HEK293 (cell line): ENCODE measurements at regions not wholly inside any gene's neighbourhood (a gene's known extent, or its start where the extent isn't known, plus 50 kb on each side); places are given as distances from the start of the nearest gene placed in this dataset.

Experiments used
- CTCF ChIA-PET: fragments of 350-600 bp; formaldehyde crosslinking; extraction: SDS; loops from one replicate; lab custom pipeline; 2021; ENCODE audit warnings: antibody characterized with exemption; lab: Yijun Ruan, JAX
- POLR2A ChIA-PET: fragments of 300-600 bp; formaldehyde crosslinking; extraction: SDS; loops from one replicate; lab custom pipeline; 2020; ENCODE audit warnings: antibody characterized with exemption, inconsistent platforms; lab: Yijun Ruan, JAX
- H3K27ac ChIP-seq: fragments of 200-500 bp; sonication (Bioruptor generic); 2 replicates; pipeline ENCODE4 v1.5.1; 2014; ENCODE audit warnings: low read depth, low read length, control low read depth, inconsistent platforms; ENCODE audit errors: extremely low read depth
- H3K36me3 ChIP-seq, 2 experiments: fragments of 200-500 bp in 1 of 2; sonication (Bioruptor generic) in 1 of 2; 1 replicate in 1 of 2; 2 replicates in 1 of 2; pipeline ENCODE4 v1.5.1; 2014 to 2017; ENCODE audit warnings: inconsistent platforms in 2 of 2, low read length in 2 of 2; ENCODE audit not compliant: control insufficient read depth in 2 of 2, insufficient read depth in 1 of 2
- H3K4me1 ChIP-seq: fragments of 200-500 bp; sonication (Bioruptor generic); 2 replicates; pipeline ENCODE4 v1.5.1; 2014; ENCODE audit warnings: mild to moderate bottlenecking, low read length, inconsistent platforms; ENCODE audit not compliant: control insufficient read depth, insufficient read depth
- H3K4me3 ChIP-seq: 2 replicates; pipeline ENCODE4 v1.5.1; 2011; ENCODE audit warnings: low read depth, mild to moderate bottlenecking, control low read depth, low read length, moderate library complexity
- H3K9me3 ChIP-seq: fragments of 200-500 bp; sonication (Bioruptor generic); 2 replicates; pipeline ENCODE4 v1.5.1; 2014; ENCODE audit warnings: low read depth, low read length, inconsistent platforms; ENCODE audit not compliant: control insufficient read depth, insufficient read depth
- GFI1B ChIP-seq: fragments of 450-650 bp; formaldehyde crosslinking; IDR thresholded peaks from 2 replicates; pipeline ENCODE4 v1.5.1; 2016; ENCODE audit warnings: missing biosample characterization, missing genetic modification characterization
- HOXA7 ChIP-seq: sonication (generic); formaldehyde crosslinking; IDR thresholded peaks from 2 replicates; pipeline ENCODE4 v1.8.1; 2022; ENCODE audit warnings: missing genetic modification reagents, borderline replicate concordance
- SALL2 ChIP-seq: fragments of 450-650 bp; formaldehyde crosslinking; IDR thresholded peaks from 2 replicates; pipeline ENCODE4 v1.5.0; 2017; ENCODE audit warnings: missing biosample characterization, mild to moderate bottlenecking, missing genetic modification characterization, borderline replicate concordance
- SCRT2 ChIP-seq: fragments of 450-650 bp; formaldehyde crosslinking; IDR thresholded peaks from 2 replicates; pipeline ENCODE4 v1.5.1; 2016; ENCODE audit warnings: missing biosample characterization, missing genetic modification characterization
- SP2 ChIP-seq: fragments of 450-650 bp; formaldehyde crosslinking; IDR thresholded peaks from 2 replicates; pipeline ENCODE4 v1.5.1; 2016; ENCODE audit warnings: missing biosample characterization, missing genetic modification characterization
- ZBTB17 ChIP-seq: fragments of 450-650 bp; formaldehyde crosslinking; IDR thresholded peaks from 2 replicates; pipeline ENCODE4 v1.5.1; 2016; ENCODE audit warnings: missing biosample characterization, missing genetic modification characterization
- ZBTB7A ChIP-seq: fragments of 450-650 bp; formaldehyde crosslinking; IDR thresholded peaks from 2 replicates; pipeline ENCODE4 v1.5.1; 2016; ENCODE audit warnings: low read depth, missing biosample characterization, missing genetic modification characterization
- ZNF121 ChIP-seq: fragments of 450-650 bp; formaldehyde crosslinking; IDR thresholded peaks from 2 replicates; pipeline ENCODE4 v1.5.1; 2016; ENCODE audit warnings: missing biosample characterization, missing genetic modification characterization
- ZNF2 ChIP-seq: fragments of 450-650 bp; formaldehyde crosslinking; IDR thresholded peaks from 2 replicates; pipeline ENCODE4 v1.5.1; 2016; ENCODE audit warnings: missing biosample characterization, missing genetic modification characterization
- ZNF221 ChIP-seq: fragments of 450-650 bp; formaldehyde crosslinking; IDR thresholded peaks from 2 replicates; pipeline ENCODE4 v1.5.1; 2017; ENCODE audit warnings: missing biosample characterization, missing genetic modification characterization, borderline replicate concordance
- ZNF404 ChIP-seq: fragments of 450-650 bp; formaldehyde crosslinking; IDR thresholded peaks from 2 replicates; pipeline ENCODE4 v1.5.1; 2017; ENCODE audit warnings: missing biosample characterization, missing genetic modification characterization
- ZNF423 ChIP-seq: fragments of 450-650 bp; formaldehyde crosslinking; IDR thresholded peaks from 2 replicates; pipeline ENCODE4 v1.5.1; 2016; ENCODE audit warnings: missing biosample characterization, missing genetic modification characterization
- ZNF48 ChIP-seq: fragments of 450-650 bp; formaldehyde crosslinking; IDR thresholded peaks from 2 replicates; pipeline ENCODE4 v1.5.1; 2016; ENCODE audit warnings: missing biosample characterization, missing genetic modification characterization
- ZNF488 ChIP-seq: fragments of 450-650 bp; formaldehyde crosslinking; IDR thresholded peaks from 2 replicates; pipeline ENCODE4 v1.5.1; 2016; ENCODE audit warnings: missing biosample characterization, missing genetic modification characterization
- ZNF513 ChIP-seq: fragments of 450-650 bp; IDR thresholded peaks from 2 replicates; pipeline ENCODE4 v1.5.1; 2018; ENCODE audit warnings: missing biosample characterization, missing genetic modification characterization
- ZNF518A ChIP-seq: fragments of 450-650 bp; formaldehyde crosslinking; conservative IDR thresholded peaks from 2 replicates; pipeline ENCODE4 v1.5.1; 2016; ENCODE audit warnings: low read depth, missing biosample characterization, missing genetic modification characterization
- ZNF560 ChIP-seq: fragments of 450-650 bp; formaldehyde crosslinking; IDR thresholded peaks from 2 replicates; pipeline ENCODE4 v1.5.1; 2017; ENCODE audit warnings: missing biosample characterization, missing genetic modification characterization, borderline replicate concordance
- ZNF585B ChIP-seq: fragments of 450-650 bp; formaldehyde crosslinking; IDR thresholded peaks from 2 replicates; pipeline ENCODE4 v1.5.1; 2016; ENCODE audit warnings: missing biosample characterization, missing genetic modification characterization
- ZNF610 ChIP-seq: fragments of 450-650 bp; formaldehyde crosslinking; IDR thresholded peaks from 2 replicates; pipeline ENCODE4 v1.5.1; 2016; ENCODE audit warnings: missing biosample characterization, missing genetic modification characterization, borderline replicate concordance
- ZNF623 ChIP-seq: fragments of 450-650 bp; formaldehyde crosslinking; IDR thresholded peaks from 2 replicates; pipeline ENCODE4 v1.5.1; 2016; ENCODE audit warnings: missing biosample characterization, missing genetic modification characterization
- ZNF701 ChIP-seq: fragments of 450-650 bp; formaldehyde crosslinking; IDR thresholded peaks from 2 replicates; pipeline ENCODE4 v1.5.1; 2016; ENCODE audit warnings: missing biosample characterization, missing genetic modification characterization
- ZNF76 ChIP-seq: fragments of 450-650 bp; formaldehyde crosslinking; IDR thresholded peaks from 2 replicates; pipeline ENCODE4; 2016; ENCODE audit warnings: low read depth, missing biosample characterization, missing genetic modification characterization, borderline replicate concordance
- ZNF776 ChIP-seq: fragments of 450-650 bp; formaldehyde crosslinking; IDR thresholded peaks from 2 replicates; pipeline ENCODE4 v1.5.0; 2017; ENCODE audit warnings: missing biosample characterization, missing genetic modification characterization, borderline replicate concordance

GRCh38 chr15:62510791-62511190 is 345.7 kb upstream of the C2CD4B start:
- H3K9me3 ChIP-seq: no peaks in the 10 kb centered on the region
- POLR2A ChIA-PET: no interaction called here
- H3K4me1 ChIP-seq: peaks cover 5% of the 10 kb centered on the region; the same call in 1 of the 2 replicates
- no peak for TF ChIP-seq ZNF513 (tag by site-specific recombination)
- TF ChIP-seq ZNF560 (tag by site-specific recombination): no peak
- TF ChIP-seq SP2: no peak
- TF ChIP-seq ZNF121 (tag by site-specific recombination): no peak
- no peak for TF ChIP-seq ZNF610
- TF ChIP-seq ZNF2 (tag by site-specific recombination): no peak
- no peak for TF ChIP-seq ZNF585B (tag by site-specific recombination)
- TF ChIP-seq SALL2 (tag by site-specific recombination): no peak
- no peak for TF ChIP-seq HOXA7 (CRISPR knock-in tag)
- no peak for TF ChIP-seq GFI1B (tag by site-specific recombination)
- no peak for TF ChIP-seq ZNF623 (tag by site-specific recombination)
- TF ChIP-seq ZBTB17: no peak
- TF ChIP-seq ZNF423 (tag by site-specific recombination): no peak
- TF ChIP-seq ZNF76 (tag by site-specific recombination): no peak
- no peak for TF ChIP-seq ZNF518A (tag by site-specific recombination)
- no peak for TF ChIP-seq ZNF48 (tag by site-specific recombination)
- TF ChIP-seq ZBTB7A (tag by site-specific recombination): no peak
- no peak for TF ChIP-seq ZNF776
- TF ChIP-seq ZNF221 (tag by site-specific recombination): no peak
- no peak for TF ChIP-seq ZNF701 (tag by site-specific recombination)
- no peaks in the 10 kb centered on the region for H3K36me3 ChIP-seq
- H3K4me3 ChIP-seq: no peak overlapping the region
- CTCF ChIA-PET: no interaction called here
- H3K27ac ChIP-seq: no peak overlapping the region

- ChIA-PET CTCF (interaction anchor here (0.7 kb wide), 1 partner anchor 1289 kb away, joined by 4 read pairs; no protein-coding TSS in a partner anchor), POLR2A (no interaction called here)
- no peak overlapping the region for H3K27ac ChIP-seq
- H3K9me3 ChIP-seq: no peaks in the 10 kb centered on the region
- H3K36me3 ChIP-seq: no peaks in the 10 kb centered on the region
- H3K4me1 ChIP-seq: no peaks in the 10 kb centered on the region
- no peak overlapping the region for H3K4me3 ChIP-seq
- TF ChIP-seq ZNF488 (no peak), SCRT2 (tag by site-specific recombination) (0 out of 2 replicates have a peak, but pooled peaks have one; percentile 14), ZNF404 (no peak)
These were observed 347.8 kb upstream of the C2CD4B start for GRCh38 chr15:62512904-62513303.
